Keratinocyte (primary cell): ENCODE measurements at regions not wholly inside any gene's neighbourhood (a gene's known extent, or its start where the extent isn't known, plus 50 kb on each side); places are given as distances from the start of the nearest gene placed in this dataset.

Experiments
- DNase-seq: peaks from one replicate; pipeline ENCODE4 v3.0.0-alpha.2; 2011; ENCODE audit warnings: low read depth, missing footprints, low spot score
- FAIRE-seq: peaks from 2 replicates; lab custom pipeline; 2011; peaks lifted over from hg19 to GRCh38; lab: Jason Lieb, UNC
- H2AFZ ChIP-seq: 2 replicates; pipeline ENCODE4 v1.6.0; 2012; ENCODE audit warnings: low read length, control low read depth, inconsistent platforms; ENCODE audit not compliant: control insufficient read depth
- H3K27ac ChIP-seq: 2 replicates; pipeline ENCODE4 v1.5.1; 2011; ENCODE audit warnings: low read length; ENCODE audit not compliant: control insufficient read depth, insufficient read depth
- H3K27me3 ChIP-seq: 3 replicates; pipeline ENCODE4 v1.6.0; 2011; ENCODE audit warnings: low read length; ENCODE audit not compliant: control insufficient read depth, insufficient read depth; ENCODE audit errors: extremely low read depth
- H3K36me3 ChIP-seq, 2 experiments: 2 replicates in 1 of 2; 3 replicates in 1 of 2; pipeline ENCODE4 v1.5.1; 2011; ENCODE audit warnings: low read length in 2 of 2, mild to moderate bottlenecking in 1 of 2; ENCODE audit not compliant: control insufficient read depth in 2 of 2, insufficient read depth in 2 of 2; ENCODE audit errors: extremely low read depth in 1 of 2
- H3K4me1 ChIP-seq: 3 replicates; pipeline ENCODE4 v1.5.1; 2011; ENCODE audit warnings: low read length; ENCODE audit not compliant: control insufficient read depth, insufficient read depth; ENCODE audit errors: extremely low read depth
- H3K4me2 ChIP-seq: 3 replicates; pipeline ENCODE4 v1.6.0; 2011; ENCODE audit warnings: low read depth, low read length; ENCODE audit not compliant: control insufficient read depth, insufficient read depth; ENCODE audit errors: extremely low read depth
- H3K4me3 ChIP-seq, 3 experiments: fragments of 200-600 bp in 1 of 3; sonication (generic) in 1 of 3; 2 replicates in 2 of 3; 3 replicates in 1 of 3; pipeline ENCODE4 v1.5.1; 2011 to 2016; ENCODE audit warnings: low read length in 3 of 3, mild to moderate bottlenecking in 3 of 3, control low read depth in 2 of 3, inconsistent platforms in 1 of 3, low read depth in 1 of 3, mixed read lengths in 1 of 3, mixed run types in 1 of 3, moderate library complexity in 1 of 3; ENCODE audit not compliant: control insufficient read depth in 2 of 3, insufficient read depth in 2 of 3; ENCODE audit errors: extremely low read depth in 1 of 3
- H3K79me2 ChIP-seq: 2 replicates; pipeline ENCODE4 v1.6.0; 2012; ENCODE audit warnings: low read length; ENCODE audit not compliant: control insufficient read depth, insufficient read depth
- H3K9ac ChIP-seq: 3 replicates; pipeline ENCODE4 v1.6.0; 2011; ENCODE audit warnings: low read length; ENCODE audit not compliant: control insufficient read depth, insufficient read depth; ENCODE audit errors: extremely low read depth
- H3K9me1 ChIP-seq: 3 replicates; pipeline ENCODE4 v1.6.0; 2011; ENCODE audit warnings: low read length; ENCODE audit not compliant: control insufficient read depth, insufficient read depth; ENCODE audit errors: extremely low read depth
- H3K9me3 ChIP-seq: 2 replicates; pipeline ENCODE4 v1.5.1; 2012; ENCODE audit warnings: low read depth, low read length; ENCODE audit not compliant: control insufficient read depth
- H4K20me1 ChIP-seq: 3 replicates; pipeline ENCODE4 v1.6.0; 2011; ENCODE audit warnings: low read length; ENCODE audit not compliant: control insufficient read depth, insufficient read depth; ENCODE audit errors: extremely low read depth
- EZH2 ChIP-seq: IDR thresholded peaks from one replicate; pipeline ENCODE4 v1.6.1; 2012; ENCODE audit warnings: inconsistent platforms, mild to moderate bottlenecking, low read length, moderate library complexity
- dilution Hi-C: fragments of 300-500 bp; cut with MboI; formaldehyde crosslinking; loops from one replicate; pipeline ENCODE4 v1.7.0; 2020; ENCODE audit warnings: low sequenced_read_pairs; ENCODE audit not compliant: extremely low pct_ligation_motif_present
- TF ChIP-seq, protein P1 (sequence below), 3 experiments: IDR thresholded peaks in 1 of 3; conservative IDR thresholded peaks in 1 of 3; optimal IDR thresholded peaks in 1 of 3; 2 replicates in 2 of 3; 3 replicates in 1 of 3; pipeline versions ENCODE3 to v1.5.1; 2011; ENCODE audit warnings: low read length in 3 of 3, mild to moderate bottlenecking in 3 of 3, moderate library complexity in 2 of 3, control low read depth in 1 of 3, inconsistent platforms in 1 of 3; ENCODE audit not compliant: insufficient read depth in 2 of 3; ENCODE audit errors: extremely low read depth in 1 of 3

GRCh38 chr10:78755877-78756455 is 312.8 kb upstream of the ZMIZ1 start:
- TF ChIP-seq EZH2, result no peak
- TF ChIP-seq, protein P1, sequence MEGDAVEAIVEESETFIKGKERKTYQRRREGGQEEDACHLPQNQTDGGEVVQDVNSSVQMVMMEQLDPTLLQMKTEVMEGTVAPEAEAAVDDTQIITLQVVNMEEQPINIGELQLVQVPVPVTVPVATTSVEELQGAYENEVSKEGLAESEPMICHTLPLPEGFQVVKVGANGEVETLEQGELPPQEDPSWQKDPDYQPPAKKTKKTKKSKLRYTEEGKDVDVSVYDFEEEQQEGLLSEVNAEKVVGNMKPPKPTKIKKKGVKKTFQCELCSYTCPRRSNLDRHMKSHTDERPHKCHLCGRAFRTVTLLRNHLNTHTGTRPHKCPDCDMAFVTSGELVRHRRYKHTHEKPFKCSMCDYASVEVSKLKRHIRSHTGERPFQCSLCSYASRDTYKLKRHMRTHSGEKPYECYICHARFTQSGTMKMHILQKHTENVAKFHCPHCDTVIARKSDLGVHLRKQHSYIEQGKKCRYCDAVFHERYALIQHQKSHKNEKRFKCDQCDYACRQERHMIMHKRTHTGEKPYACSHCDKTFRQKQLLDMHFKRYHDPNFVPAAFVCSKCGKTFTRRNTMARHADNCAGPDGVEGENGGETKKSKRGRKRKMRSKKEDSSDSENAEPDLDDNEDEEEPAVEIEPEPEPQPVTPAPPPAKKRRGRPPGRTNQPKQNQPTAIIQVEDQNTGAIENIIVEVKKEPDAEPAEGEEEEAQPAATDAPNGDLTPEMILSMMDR (optimal IDR thresholded peaks at IDR 0.05 in 1 of 3, IDR thresholded peaks at IDR 0.05 in 1 of 3, conservative IDR thresholded peaks at IDR 0.05 in 1 of 3; ENCODE audit: extremely low read depth in 1 of 3, insufficient read depth in 2 of 3, low read length in 3 of 3), result no peak
- H3K27ac ChIP-seq, result no peak overlapping the region
- no peaks in the 10 kb centered on the region for H3K9me3 ChIP-seq
- peaks cover 15% of the 10 kb centered on the region for H3K4me1 ChIP-seq
- peaks cover 3% of the 10 kb centered on the region for H3K9me1 ChIP-seq
- dilution Hi-C loops, result no loop called here
- H4K20me1 ChIP-seq, result no peaks in the 10 kb centered on the region
- H3K36me3 ChIP-seq, result no peaks in the 10 kb centered on the region
- H2AFZ ChIP-seq, result no peak overlapping the region
- no peak for DNase-seq
- no peak overlapping the region for H3K9ac ChIP-seq
- H3K4me3 ChIP-seq, result no peak overlapping the region
- H3K79me2 ChIP-seq, result no peaks in the 10 kb centered on the region
- peaks cover 15% of the 10 kb centered on the region for H3K27me3 ChIP-seq
- no peak overlapping the region for H3K4me2 ChIP-seq
- no peak for FAIRE-seq

- DNase-seq (peak; percentile 70), FAIRE-seq (peak; percentile 95)
- Histone ChIP-seq H3K27ac (peak overlapping the region; percentile 4), H3K36me3 (no peaks in the 10 kb centered on the region), H3K27me3 (peaks cover 15% of the 10 kb centered on the region), H3K9ac (no peak overlapping the region), H3K4me2 (peak overlapping the region; percentile 42), H3K4me3 (no peak overlapping the region), H4K20me1 (no peaks in the 10 kb centered on the region), H3K9me1 (peaks cover 3% of the 10 kb centered on the region), H3K4me1 (peaks cover 15% of the 10 kb centered on the region), H2AFZ (no peak overlapping the region), H3K79me2 (no peaks in the 10 kb centered on the region), H3K9me3 (no peaks in the 10 kb centered on the region)
- TF ChIP-seq EZH2, result no peak
- TF ChIP-seq, protein P1 (optimal IDR thresholded peaks at IDR 0.05 in 1 of 3, IDR thresholded peaks at IDR 0.05 in 1 of 3, conservative IDR thresholded peaks at IDR 0.05 in 1 of 3; ENCODE audit: extremely low read depth in 1 of 3, insufficient read depth in 2 of 3, low read length in 3 of 3), result peak in 1 of 3 experiments; percentile 11
- dilution Hi-C loops, result no loop called here
These were observed 312.0 kb upstream of the ZMIZ1 start for GRCh38 chr10:78756604-78757343.
